GM19035 (cell line): ENCODE measurements at regions not wholly inside any gene's neighbourhood (a gene's known extent, or its start where the extent isn't known, plus 50 kb on each side); places are given as distances from the start of the nearest gene placed in this dataset.
"Not testable (repeated sequence)": the region's sequence is repeated elsewhere in the genome, so short reads cannot be mapped to it uniquely, and the experiment has no call there.

ENCODE experiments used
- ATAC-seq: cut with Tn5 transposase; IDR thresholded peaks from one replicate; pipeline ENCODE4 v1.9.1; 2021; ENCODE audit not compliant: unreplicated experiment

- no peak for ATAC-seq
Measured at GRCh38 chr6:150681578-150682395, 82.1 kb downstream of the PLEKHG1 start.

DNA sequence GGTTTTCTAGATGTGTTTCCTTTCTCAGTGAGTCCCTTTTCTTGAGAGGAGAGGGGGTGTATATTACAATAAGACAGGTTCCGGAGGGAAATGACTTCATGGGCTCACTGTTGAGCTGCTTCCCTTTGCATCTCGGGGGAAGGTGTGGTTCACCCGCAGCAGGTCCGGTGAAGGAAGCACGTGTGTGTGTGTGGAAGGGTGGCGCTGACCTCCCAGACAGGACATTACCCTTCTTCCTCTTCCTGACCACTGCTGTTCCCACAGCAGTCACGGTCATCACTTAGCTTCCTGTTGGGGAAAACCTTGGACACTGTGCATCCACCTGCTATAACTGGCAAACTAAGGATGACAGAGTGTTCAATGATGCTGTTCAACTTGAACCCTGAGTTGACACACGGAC, 83.6 kb downstream of the PLEKHG1 start:
- ATAC-seq = no peak

- ATAC-seq = no peak
Measured at GRCh38 chr6:150684161-150684560, 84.5 kb downstream of the PLEKHG1 start.

DNA sequence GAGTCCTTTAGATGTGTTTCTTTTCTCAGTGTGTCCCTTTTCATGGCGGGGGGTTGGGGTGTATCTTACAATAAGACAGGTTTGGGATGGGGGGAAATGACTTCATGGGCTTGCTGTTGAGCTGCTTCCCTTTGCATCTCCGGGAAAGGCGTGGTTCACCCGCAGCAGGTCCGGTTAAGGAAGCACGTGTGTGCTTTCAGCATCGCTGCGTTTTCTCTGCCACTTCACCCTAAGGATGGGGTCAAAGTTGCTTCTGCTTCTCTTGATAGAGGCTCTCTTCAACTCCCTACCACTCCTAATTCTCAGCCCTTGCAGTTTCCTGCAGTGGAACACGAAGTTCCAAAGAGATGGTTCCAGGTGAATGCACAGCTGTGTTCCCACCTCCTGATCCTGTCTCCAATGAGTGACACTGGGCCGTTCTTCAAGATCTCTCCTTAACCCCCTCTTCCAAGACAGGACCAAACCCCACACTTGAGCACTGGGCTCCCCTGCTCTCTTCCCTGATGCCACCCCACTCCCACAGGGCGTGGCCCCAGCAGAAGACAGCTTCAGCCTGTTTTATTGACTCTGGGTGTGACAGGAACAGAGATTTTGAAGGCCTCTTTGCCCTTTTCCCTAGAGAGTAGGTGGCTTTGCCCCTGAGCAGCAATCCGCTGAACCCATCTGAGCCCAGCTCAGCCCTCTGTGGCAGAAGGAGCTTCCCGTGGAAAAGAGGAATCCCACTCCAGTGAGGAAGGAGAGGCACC, 85.2 kb downstream of the PLEKHG1 start:
- ATAC-seq = no peak

- peak; percentile 65 for ATAC-seq
Measured at GRCh38 chr6:150685860-150686259, 86.2 kb downstream of the PLEKHG1 start.

DNA sequence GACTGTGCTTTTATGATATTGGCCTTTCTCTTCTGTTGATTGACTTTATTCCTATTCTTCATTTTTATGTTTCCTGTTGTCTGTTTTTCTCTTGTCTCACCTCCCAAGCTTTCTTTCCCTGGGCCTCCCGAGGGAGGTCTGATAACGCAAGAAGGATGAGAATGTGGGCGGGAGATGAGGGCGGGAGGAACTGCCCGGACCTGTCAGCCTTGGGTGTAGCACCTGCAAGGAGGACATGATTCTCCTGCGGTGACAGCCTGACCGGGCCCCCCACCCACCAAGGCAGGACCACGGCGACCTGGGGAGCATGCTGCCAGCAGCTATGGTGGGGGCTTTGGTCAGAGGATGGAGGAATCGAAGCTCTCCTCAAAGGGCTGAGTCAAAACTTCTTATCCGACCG, 86.9 kb downstream of the PLEKHG1 start:
- no peak for ATAC-seq

- no peak for ATAC-seq
Measured at GRCh38 chr6:150687508-150687907, 87.8 kb downstream of the PLEKHG1 start.

- peak; percentile 59 for ATAC-seq
Measured at GRCh38 chr6:150689900-150690590, 90.4 kb downstream of the PLEKHG1 start.

- ATAC-seq = no peak
Measured at GRCh38 chr6:150690681-150691080, 91.0 kb downstream of the PLEKHG1 start.

DNA sequence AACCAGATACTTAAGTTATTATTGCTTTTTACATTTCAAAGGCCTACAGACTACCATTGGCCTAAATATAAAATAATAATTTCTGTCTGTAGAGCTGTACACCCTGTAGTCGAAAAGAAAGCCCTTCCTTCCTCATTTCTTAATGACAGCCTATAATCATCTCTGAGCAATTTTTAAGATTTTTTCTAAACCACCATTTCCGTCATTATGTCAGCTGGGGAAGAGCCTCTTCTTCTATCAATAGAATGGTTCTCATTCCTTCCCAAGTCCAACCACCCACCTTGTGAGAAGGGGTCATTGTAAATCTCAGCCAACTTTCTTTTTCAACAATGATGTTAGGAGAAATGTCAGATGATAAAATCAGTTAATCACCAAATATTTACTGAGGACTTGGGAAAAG, 91.8 kb downstream of the PLEKHG1 start:
- no peak for ATAC-seq

DNA sequence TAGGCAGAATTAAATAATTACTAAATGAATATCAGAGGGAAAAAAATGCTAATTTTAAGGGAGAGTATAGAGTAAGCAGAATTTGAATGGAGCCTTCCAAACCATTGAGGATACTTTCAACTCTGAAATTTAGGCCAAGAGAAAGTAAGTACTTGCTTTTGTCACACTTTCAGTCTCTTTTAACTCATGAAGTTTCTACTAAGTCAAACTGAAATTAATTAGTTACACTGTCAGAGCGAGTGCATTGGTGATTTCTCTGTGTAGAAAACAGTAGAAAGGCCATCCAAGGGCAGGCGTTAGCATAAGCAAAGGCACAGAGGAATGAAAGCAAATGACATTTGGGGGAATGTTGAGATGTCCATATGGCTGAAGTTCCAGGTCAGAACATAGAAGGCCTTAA, 92.9 kb downstream of the PLEKHG1 start:
- ATAC-seq = peak; percentile 57

- no peak for ATAC-seq
Measured at GRCh38 chr6:150694889-150695288, 95.2 kb downstream of the PLEKHG1 start.

- ATAC-seq = no peak
Measured at GRCh38 chr6:150695652-150696051, 96.0 kb downstream of the PLEKHG1 start.

DNA sequence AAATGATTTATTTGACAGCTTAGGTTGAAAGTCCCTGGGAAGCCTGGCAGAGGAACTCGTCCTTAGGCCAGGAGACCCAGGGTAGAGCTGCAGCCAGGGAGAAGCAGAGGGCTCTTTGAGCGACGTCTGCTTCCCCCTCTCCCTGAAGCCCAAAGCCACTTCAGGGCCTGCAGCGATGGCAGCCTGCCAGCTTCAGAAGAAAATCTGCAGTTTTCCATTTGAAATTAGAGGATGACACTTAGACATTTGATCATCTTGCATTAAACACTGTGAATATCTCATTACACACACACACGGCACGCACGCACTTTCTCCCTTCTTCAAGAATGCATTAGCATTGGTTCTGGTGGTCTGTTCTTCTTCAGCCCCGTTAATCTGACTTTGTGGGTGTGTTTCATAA, 96.5 kb downstream of the PLEKHG1 start:
- no peak for ATAC-seq

GRCh38 chr6:150696918-150697317, 97.2 kb downstream of the PLEKHG1 start:
- not testable (repeated sequence) for ATAC-seq

DNA sequence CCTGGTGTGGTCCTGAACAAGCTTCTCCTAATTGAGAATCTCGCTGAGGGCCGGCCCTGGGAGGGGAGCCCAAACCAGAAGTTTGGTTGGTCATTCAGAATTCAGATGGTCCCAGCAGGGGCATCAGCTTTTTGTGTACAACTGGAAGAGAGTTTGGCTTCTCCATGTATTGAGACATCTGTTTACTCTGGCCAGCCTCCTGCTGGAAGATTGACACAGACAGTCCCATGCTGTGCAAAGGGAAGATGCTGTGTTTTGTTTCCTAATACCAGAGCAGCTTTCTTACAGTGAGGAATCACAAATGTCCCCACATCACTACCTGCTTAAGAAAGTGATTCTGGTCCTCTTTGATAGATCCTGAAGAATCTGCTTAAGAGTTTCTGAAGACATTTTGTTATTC, 97.8 kb downstream of the PLEKHG1 start:
- ATAC-seq = no peak

GRCh38 chr6:150698391-150698790, 98.7 kb downstream of the PLEKHG1 start:
- no peak for ATAC-seq

- ATAC-seq = no peak
Measured at GRCh38 chr6:150702675-150703074, 103.0 kb downstream of the PLEKHG1 start.

GRCh38 chr6:150704447-150705192, 104.9 kb downstream of the PLEKHG1 start:
- ATAC-seq = no peak

DNA sequence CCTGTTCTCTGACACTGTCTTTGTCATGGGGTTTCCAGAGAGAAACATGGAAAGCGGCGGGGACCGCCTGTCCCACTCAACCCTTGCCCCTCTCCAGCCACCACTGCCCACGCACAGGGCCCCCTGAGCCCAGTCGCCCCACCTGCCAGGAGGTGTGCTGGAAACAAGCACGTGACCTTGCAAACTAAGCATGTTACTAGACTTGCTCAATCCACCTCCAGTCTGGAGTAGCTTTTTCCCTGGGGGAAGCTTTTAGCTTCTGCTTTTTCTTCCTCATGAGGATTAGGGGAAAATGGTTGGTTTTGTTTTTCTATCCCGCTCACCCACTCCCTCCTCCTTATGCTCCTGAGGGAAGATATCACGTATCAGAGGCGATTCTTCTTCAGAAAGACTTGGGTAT, 105.7 kb downstream of the PLEKHG1 start:
- no peak for ATAC-seq

DNA sequence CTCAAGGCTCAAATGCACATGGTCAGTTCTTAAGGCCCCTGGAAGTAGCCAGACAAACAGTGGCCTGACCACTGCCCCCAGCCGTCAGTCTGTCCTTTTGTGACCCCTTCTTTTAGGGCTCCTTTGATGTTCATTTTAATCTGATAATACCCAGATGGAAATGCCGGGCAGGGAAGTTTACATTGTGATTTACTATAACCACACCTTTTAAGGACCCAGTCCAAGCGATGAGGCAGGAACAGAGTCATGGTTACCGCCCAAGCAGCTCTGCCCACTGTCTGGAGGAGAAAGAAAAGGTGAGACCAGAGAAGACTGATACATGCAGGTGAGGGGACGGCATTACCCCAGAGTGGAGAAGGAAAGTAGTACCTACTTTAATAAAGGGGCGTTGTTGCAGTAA, 110.6 kb downstream of the PLEKHG1 start:
- ATAC-seq = no peak
